Limb (tissue), 2 donors: ENCODE measurements at regions not wholly inside any gene's neighbourhood (a gene's known extent, or its start where the extent isn't known, plus 50 kb on each side); places are given as distances from the start of the nearest gene placed in this dataset.

Experiments
- DNase-seq, 2 donors: peaks; one replicate each; pipeline ENCODE4 v3.0.0-alpha.2; 2016; ENCODE audit errors: extremely low spot score in 2 of 2

DNA sequence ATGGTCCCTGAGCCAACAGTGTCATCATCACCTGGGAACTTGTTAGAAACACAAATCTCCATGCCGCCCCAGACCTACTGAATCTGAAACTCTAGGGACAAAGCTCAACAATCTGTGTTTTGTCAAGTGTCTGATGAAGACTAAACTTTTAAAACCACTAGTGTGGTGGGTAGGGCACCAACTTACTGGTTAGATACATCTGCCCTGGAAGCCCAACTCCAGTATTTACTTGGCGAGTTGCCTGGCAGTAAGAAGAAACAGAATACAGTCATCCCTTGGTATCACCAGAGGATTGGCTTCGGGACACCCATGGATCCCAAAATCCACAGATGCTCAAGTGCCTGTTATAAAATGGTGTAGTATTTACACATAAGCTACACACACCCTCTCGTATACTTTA lies 367.9 kb upstream of the DUSP10 start:
- DNase-seq: no peak

- no peak for DNase-seq
Measured at GRCh38 chr1:222107975-222108374, 366.1 kb upstream of the DUSP10 start.

GRCh38 chr1:222107267-222107666 lies 365.4 kb upstream of the DUSP10 start:
- DNase-seq: no peak

DNA sequence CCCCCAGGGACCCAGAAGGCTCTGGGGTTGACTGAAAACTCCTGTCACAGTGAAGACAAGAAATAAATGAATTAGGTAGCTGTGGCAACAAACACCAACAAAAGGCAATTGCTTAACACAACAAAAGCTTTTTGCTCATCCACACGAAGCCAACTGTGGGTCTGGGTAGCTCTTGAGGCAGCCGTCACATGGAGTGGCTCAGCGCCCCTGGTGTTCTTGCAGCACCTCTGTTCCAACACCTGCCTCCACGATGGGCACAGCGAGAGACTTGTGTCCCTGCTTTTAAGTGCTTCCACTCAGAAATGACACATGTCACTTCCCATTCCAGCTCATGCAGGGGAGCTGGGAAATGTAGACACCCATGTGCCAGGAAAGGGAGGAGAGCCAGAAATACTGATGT lies 364.5 kb upstream of the DUSP10 start:
- DNase-seq: no peak

DNA sequence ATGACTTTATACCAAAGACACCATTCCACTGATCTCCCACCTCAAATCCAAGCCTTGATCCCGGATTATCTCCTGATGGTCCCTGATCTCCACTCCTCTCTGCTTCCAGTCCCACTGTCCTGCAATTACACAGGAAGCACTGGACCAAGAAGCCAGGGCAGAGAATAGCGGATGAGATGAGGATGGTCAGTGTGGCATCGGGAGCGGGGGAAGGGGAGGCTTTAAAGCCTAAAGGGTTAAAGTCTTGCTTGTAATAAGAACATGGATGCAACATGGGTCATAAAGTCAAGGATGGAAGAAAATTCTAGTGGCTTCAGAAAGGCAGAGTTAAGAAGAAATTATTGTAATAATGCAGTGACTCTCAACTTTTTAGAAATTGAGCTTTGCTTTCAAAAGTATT lies 364.0 kb upstream of the DUSP10 start:
- no peak for DNase-seq

- no peak for DNase-seq
Measured at GRCh38 chr1:222105393-222105737, 363.5 kb upstream of the DUSP10 start.

- DNase-seq: no peak
Measured at GRCh38 chr1:222104694-222105392, 363.0 kb upstream of the DUSP10 start.

- DNase-seq: no peak
Measured at GRCh38 chr1:222104097-222104496, 362.2 kb upstream of the DUSP10 start.

GRCh38 chr1:222099746-222100145 lies 357.9 kb upstream of the DUSP10 start:
- DNase-seq: no peak

GRCh38 chr1:222098404-222098803 lies 356.5 kb upstream of the DUSP10 start:
- no peak for DNase-seq

GRCh38 chr1:222097588-222097987 lies 355.7 kb upstream of the DUSP10 start:
- DNase-seq: no peak

- no peak for DNase-seq
Measured at GRCh38 chr1:222096883-222097282, 355.0 kb upstream of the DUSP10 start.

- DNase-seq: no peak
Measured at GRCh38 chr1:222096476-222096772, 354.5 kb upstream of the DUSP10 start.

- DNase-seq: no peak
Measured at GRCh38 chr1:222095606-222096475, 354.0 kb upstream of the DUSP10 start.

GRCh38 chr1:222093518-222093917 lies 351.6 kb upstream of the DUSP10 start:
- no peak for DNase-seq

DNA sequence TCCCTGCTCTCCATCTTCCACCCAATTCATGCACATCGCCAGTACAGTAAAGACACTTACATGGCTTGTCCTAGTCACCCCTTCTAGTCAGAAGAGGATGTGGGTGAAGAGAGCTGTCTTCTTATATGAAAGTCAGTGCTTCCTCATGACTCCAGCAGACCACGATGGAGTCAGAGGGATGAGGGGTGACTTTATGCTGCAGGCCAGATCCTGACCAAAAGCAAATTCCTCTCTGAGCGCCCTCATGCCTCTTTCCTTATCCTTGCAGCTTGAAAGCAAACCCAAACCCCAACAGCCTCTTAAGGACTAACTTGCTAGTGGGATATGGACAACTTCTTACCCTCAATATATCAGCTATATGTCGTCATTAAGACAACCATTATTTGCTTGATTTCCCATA lies 348.2 kb upstream of the DUSP10 start:
- no peak for DNase-seq

DNA sequence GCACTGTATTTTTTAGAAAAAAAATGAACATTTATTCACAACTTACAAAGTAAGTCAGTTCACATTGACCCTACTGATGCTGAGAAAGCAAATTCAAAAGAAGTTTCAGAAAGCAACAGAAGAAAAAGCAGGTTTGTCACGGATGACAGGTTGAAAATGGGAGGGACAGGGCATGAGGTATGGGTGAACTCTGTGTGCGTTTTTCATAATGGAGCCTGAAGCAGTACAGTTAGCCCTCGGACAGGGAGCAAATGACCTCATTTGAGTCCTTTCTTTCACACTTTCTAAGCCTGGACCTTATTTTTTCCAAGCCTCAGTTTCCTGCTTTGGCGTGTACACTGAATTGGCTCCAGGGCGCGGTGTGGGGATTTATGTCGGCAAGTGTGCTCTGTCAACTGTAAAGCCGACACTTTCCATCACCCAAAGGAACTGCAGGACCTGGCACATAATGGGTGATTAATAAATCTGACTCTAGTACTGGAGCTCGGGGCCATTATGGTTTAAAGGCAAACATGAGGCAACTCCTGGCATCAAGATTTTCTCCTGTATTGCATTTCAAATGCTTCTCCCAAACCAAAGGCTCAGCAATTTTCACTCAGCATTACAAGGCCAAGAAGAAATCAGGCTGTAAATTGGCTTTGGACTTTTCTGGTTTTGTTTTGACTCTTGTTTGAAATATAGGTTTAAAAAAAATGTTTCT lies 345.5 kb upstream of the DUSP10 start:
- DNase-seq: no peak

DNA sequence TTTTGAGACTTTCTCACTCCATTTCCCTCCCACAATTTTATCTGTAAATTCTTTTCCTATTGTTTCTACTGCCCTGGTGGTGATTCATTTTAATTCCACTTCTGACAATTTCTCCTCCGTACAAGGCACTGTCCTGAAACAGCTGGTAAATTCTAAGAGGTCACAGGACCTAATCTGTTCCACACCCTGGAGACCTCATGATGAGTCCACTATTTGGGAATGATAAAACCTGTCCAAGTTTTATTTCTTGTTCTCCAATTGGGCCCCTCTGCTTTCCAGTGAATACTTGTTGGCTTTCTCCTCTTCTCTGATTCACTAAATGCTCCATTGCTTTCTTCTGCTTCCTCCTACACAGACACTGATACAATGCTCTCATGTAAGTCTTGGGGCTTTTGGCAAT lies 343.1 kb upstream of the DUSP10 start:
- no peak for DNase-seq

- DNase-seq: no peak
Measured at GRCh38 chr1:222084048-222084447, 342.2 kb upstream of the DUSP10 start.

GRCh38 chr1:222081859-222082258 lies 340.0 kb upstream of the DUSP10 start:
- no peak for DNase-seq

GRCh38 chr1:222079566-222079965 lies 337.7 kb upstream of the DUSP10 start:
- DNase-seq: no peak

DNA sequence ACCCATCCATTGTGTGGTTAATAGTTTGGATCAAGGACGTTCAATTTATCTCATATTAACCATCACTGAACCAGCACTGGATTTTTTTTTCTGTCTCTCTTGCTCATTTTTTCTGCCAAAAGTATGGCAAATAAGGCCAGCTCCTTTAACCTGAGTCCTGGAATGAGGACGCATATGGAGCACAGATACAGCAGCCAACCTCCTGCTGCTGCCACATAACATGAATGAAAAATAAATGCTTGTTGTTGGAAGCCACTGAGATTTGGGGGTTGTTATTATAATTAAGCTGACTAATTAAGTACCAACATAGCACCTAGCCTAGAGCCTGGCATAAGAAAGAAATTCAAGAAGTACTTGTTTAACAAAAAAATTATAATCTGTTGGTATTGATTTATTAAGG lies 335.3 kb upstream of the DUSP10 start:
- DNase-seq: no peak

DNA sequence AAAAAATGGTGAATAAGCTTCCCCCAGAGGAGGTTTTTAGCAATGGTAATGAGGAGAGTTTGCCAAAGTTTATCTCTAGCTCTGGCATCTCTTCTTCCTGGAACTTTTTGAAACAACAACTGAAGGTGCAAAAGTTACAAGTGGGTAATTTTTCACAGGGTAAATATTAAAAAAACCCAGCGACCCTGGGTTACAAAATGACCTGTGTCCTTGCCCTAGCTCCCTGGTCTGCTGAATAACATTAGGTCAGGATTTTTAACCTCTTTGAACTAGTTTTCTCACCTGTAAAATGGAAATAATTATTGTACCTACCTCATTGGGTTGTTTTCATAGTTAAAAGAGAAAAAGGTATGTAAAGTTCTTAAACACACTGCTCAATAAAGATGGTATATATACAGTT lies 332.4 kb upstream of the DUSP10 start:
- DNase-seq: no peak
